HepG2 (cell line): ENCODE measurements at regions not wholly inside any gene's neighbourhood (a gene's known extent, or its start where the extent isn't known, plus 50 kb on each side); places are given as distances from the start of the nearest gene placed in this dataset.

Source experiments
- CENPX ChIP-seq: sonication (generic); formaldehyde crosslinking; IDR thresholded peaks from 2 replicates; pipeline ENCODE4 v1.9.0; 2021; ENCODE audit warnings: mild to moderate bottlenecking, missing genetic modification reagents, moderate library complexity
- GATAD1 ChIP-seq: IDR thresholded peaks from 2 replicates; pipeline ENCODE4 v1.6.1; 2016; ENCODE audit warnings: missing genetic modification reagents, missing compliant biosample characterization
- GLI4 ChIP-seq: sonication (generic); formaldehyde crosslinking; IDR thresholded peaks from 2 replicates; pipeline ENCODE4 v1.5.1; 2020; ENCODE audit warnings: missing genetic modification reagents, mild to moderate bottlenecking, moderate library complexity, borderline replicate concordance
- GPN1 ChIP-seq: sonication (generic); formaldehyde crosslinking; IDR thresholded peaks from 2 replicates; pipeline ENCODE4 v1.5.1; 2020; ENCODE audit warnings: missing genetic modification reagents, borderline replicate concordance
- KAT2B ChIP-seq: fragments of 150-350 bp; IDR thresholded peaks from 2 replicates; pipeline ENCODE4 v1.6.1; 2014; ENCODE audit warnings: low read depth, low read length, borderline replicate concordance
- MEF2D ChIP-seq: sonication (generic); formaldehyde crosslinking; IDR thresholded peaks from 2 replicates; pipeline ENCODE4 v1.5.1; 2020; ENCODE audit warnings: mild to moderate bottlenecking, missing genetic modification reagents
- MXD4 ChIP-seq: IDR thresholded peaks from 2 replicates; pipeline ENCODE4 v1.6.1; 2016; ENCODE audit warnings: mild to moderate bottlenecking, missing biosample characterization, missing genetic modification reagents
- PHF21A ChIP-seq: sonication (generic); formaldehyde crosslinking; IDR thresholded peaks from 2 replicates; pipeline ENCODE4 v1.5.0; 2020; ENCODE audit warnings: mild to moderate bottlenecking, missing genetic modification reagents
- SMARCE1 ChIP-seq: fragments of 450-650 bp; IDR thresholded peaks from 2 replicates; pipeline ENCODE4 v1.6.1; 2017; ENCODE audit warnings: borderline replicate concordance
- SRSF1 ChIP-seq: fragments of 200-400 bp; formaldehyde crosslinking; optimal IDR thresholded peaks from 2 replicates; pipeline ENCODE3; 2017; ENCODE audit warnings: mild to moderate bottlenecking, low read depth, low read length, moderate library complexity
- TBP ChIP-seq: sonication (generic); formaldehyde crosslinking; IDR thresholded peaks from 2 replicates; pipeline ENCODE4 v1.5.0; 2020; ENCODE audit warnings: missing genetic modification reagents
- ZNF180 ChIP-seq: sonication (generic); formaldehyde crosslinking; IDR thresholded peaks from 2 replicates; pipeline ENCODE4 v1.4.0; 2020; ENCODE audit warnings: low read depth, missing genetic modification reagents, borderline replicate concordance
- ZNF331 ChIP-seq: sonication (generic); formaldehyde crosslinking; IDR thresholded peaks from 2 replicates; pipeline ENCODE4 v1.4.0; 2020; ENCODE audit warnings: missing genetic modification reagents
- ZNF441 ChIP-seq: sonication (generic); formaldehyde crosslinking; IDR thresholded peaks from 2 replicates; pipeline ENCODE4 v1.7.0; 2021; ENCODE audit warnings: missing genetic modification reagents, borderline replicate concordance
- ZNF496 ChIP-seq: sonication (generic); formaldehyde crosslinking; IDR thresholded peaks from 2 replicates; pipeline ENCODE4 v1.8.1; 2023; ENCODE audit warnings: mild to moderate bottlenecking, moderate library complexity, missing genetic modification reagents; ENCODE audit not compliant: insufficient replicate concordance
- ZNF619 ChIP-seq: sonication (generic); formaldehyde crosslinking; IDR thresholded peaks from 2 replicates; pipeline ENCODE4 v1.4.0; 2020; ENCODE audit warnings: mild to moderate bottlenecking, missing genetic modification reagents
- ZNF670 ChIP-seq: sonication (generic); formaldehyde crosslinking; IDR thresholded peaks from 2 replicates; pipeline ENCODE4 v1.8.0; 2022; ENCODE audit warnings: mild to moderate bottlenecking, missing genetic modification reagents, borderline replicate concordance
- ZNF749 ChIP-seq: sonication (generic); formaldehyde crosslinking; IDR thresholded peaks from 2 replicates; pipeline ENCODE4 v1.8.0; 2022; ENCODE audit warnings: mild to moderate bottlenecking, missing genetic modification reagents, moderate library complexity, borderline replicate concordance
- ZNF772 ChIP-seq: sonication (generic); formaldehyde crosslinking; IDR thresholded peaks from 2 replicates; pipeline ENCODE4 v1.5.0; 2020; ENCODE audit warnings: mild to moderate bottlenecking, missing genetic modification reagents
- ZNF780A ChIP-seq: sonication (generic); formaldehyde crosslinking; IDR thresholded peaks from 2 replicates; pipeline ENCODE4 v1.8.0; 2022; ENCODE audit warnings: mild to moderate bottlenecking, missing genetic modification reagents, moderate library complexity
- TF ChIP-seq, protein P1 (sequence below): sonication (generic); formaldehyde crosslinking; IDR thresholded peaks from 2 replicates; pipeline ENCODE4 v1.5.1; 2020; ENCODE audit warnings: mild to moderate bottlenecking, missing genetic modification reagents
- TF ChIP-seq, protein P2 (sequence below): sonication (generic); formaldehyde crosslinking; IDR thresholded peaks from 2 replicates; pipeline ENCODE4 v1.4.0; 2020; ENCODE audit warnings: missing genetic modification reagents, borderline replicate concordance
- TF ChIP-seq, protein P3 (sequence below): sonication (generic); formaldehyde crosslinking; IDR thresholded peaks from 2 replicates; pipeline ENCODE4 v1.5.1; 2020; ENCODE audit warnings: mild to moderate bottlenecking, missing genetic modification reagents, borderline replicate concordance
- TF ChIP-seq, protein P4 (sequence below): sonication (generic); formaldehyde crosslinking; conservative IDR thresholded peaks from 2 replicates; pipeline ENCODE4 v1.4.0; 2020; ENCODE audit warnings: missing genetic modification reagents

DNA sequence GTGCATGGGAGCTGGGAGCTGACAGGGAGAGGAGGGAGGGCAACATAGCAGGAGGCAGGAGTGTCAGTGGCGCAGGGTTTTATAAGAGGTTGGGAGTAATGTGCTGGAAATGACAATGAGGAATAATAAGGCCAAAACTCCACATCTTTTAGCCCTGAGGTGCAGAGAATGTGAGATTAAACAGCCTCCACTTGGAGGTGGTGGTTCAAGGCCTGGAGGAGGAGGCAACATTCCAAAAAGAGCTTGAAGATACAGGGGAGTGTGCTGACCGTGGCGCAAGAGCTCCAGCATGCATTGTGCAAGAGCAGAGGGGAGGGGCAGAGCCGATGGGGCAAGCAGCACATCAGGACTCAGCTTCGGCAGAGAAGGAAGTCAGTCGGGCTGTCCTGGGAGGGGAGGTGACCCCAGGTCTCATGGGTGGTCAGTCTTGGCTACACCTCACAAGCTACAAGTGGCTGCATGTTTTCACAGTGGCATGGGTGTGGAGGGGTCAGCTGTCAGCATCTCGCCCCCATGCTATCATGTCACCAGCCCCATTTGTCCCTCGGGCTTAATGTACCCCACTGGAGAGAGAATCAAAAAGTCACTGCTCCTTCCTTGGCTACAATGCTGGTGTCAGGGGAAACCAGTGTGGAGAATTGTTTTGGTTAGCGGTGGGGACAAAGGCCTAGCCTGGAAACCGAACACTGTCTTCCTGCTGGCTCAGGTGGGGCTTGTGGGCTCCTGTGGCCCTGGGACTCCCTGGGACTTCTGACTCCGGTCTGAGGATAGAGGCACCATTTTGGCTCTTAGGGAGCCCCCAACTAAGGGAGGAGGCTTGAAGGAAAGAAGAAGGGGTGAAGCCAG is 208.0 kb downstream of the ZFP36L2 start (continued):
- TF ChIP-seq, protein P1, sequence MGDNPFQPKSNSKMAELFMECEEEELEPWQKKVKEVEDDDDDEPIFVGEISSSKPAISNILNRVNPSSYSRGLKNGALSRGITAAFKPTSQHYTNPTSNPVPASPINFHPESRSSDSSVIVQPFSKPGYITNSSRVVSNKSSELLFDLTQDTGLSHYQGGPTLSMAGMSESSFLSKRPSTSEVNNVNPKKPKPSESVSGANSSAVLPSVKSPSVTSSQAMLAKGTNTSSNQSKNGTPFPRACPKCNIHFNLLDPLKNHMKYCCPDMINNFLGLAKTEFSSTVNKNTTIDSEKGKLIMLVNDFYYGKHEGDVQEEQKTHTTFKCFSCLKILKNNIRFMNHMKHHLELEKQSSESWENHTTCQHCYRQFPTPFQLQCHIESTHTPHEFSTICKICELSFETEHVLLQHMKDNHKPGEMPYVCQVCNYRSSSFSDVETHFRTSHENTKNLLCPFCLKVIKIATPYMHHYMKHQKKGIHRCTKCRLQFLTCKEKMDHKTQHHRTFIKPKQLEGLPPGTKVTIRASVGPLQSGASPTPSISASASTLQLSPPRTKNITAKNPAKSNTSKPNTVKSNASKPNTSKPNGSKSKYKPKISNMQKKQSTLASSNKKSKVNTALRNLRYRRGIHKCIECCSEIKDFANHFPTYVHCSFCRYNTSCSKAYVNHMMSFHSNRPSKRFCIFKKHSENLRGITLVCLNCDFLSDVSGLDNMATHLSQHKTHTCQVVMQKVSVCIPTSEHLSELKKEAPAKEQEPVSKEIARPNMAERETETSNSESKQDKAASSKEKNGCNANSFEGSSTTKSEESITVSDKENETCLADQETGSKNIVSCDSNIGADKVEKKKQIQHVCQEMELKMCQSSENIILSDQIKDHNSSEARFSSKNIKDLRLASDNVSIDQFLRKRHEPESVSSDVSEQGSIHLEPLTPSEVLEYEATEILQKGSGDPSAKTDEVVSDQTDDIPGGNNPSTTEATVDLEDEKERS (CRISPR knock-in tag) = peak; percentile 95
- TF ChIP-seq MXD4 (no peak), ZNF441 (CRISPR knock-in tag) (no peak), PHF21A (CRISPR knock-in tag) (peak; percentile 74; the same call in 1 of the 2 replicates), ZNF180 (CRISPR knock-in tag) (no peak), GLI4 (CRISPR knock-in tag) (no peak), SMARCE1 (no peak), TBP (CRISPR knock-in tag) (no peak), KAT2B (no peak), CENPX (CRISPR knock-in tag) (no peak), GPN1 (CRISPR knock-in tag) (no peak), ZNF619 (no peak), ZNF331 (CRISPR knock-in tag) (peak; percentile 99), ZNF496 (CRISPR knock-in tag) (no peak), MEF2D (CRISPR knock-in tag) (peak; percentile 65; the same call in 1 of the 2 replicates), GATAD1 (peak; percentile 76), ZNF780A (CRISPR knock-in tag) (peak; percentile 33; the same call in 1 of the 2 replicates), SRSF1 (no peak), ZNF670 (CRISPR knock-in tag) (peak; percentile 86), ZNF749 (no peak; the same call in 1 of the 2 replicates), ZNF772 (CRISPR knock-in tag) (peak; percentile 67)
- TF ChIP-seq, protein P2, sequence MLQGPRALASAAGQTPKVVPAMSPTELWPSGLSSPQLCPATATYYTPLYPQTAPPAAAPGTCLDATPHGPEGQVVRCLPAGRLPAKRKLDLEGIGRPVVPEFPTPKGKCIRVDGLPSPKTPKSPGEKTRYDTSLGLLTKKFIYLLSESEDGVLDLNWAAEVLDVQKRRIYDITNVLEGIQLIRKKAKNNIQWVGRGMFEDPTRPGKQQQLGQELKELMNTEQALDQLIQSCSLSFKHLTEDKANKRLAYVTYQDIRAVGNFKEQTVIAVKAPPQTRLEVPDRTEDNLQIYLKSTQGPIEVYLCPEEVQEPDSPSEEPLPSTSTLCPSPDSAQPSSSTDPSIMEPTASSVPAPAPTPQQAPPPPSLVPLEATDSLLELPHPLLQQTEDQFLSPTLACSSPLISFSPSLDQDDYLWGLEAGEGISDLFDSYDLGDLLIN (CRISPR knock-in tag) = no peak
- TF ChIP-seq, protein P3, sequence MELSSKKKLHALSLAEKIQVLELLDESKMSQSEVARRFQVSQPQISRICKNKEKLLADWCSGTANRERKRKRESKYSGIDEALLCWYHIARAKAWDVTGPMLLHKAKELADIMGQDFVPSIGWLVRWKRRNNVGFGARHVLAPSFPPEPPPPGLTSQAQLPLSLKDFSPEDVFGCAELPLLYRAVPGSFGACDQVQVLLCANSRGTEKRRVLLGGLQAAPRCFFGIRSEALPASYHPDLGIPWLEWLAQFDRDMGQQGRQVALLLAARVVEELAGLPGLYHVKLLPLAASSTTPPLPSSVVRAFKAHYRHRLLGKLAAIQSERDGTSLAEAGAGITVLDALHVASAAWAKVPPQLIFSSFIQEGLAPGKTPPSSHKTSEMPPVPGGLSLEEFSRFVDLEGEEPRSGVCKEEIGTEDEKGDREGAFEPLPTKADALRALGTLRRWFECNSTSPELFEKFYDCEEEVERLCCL (CRISPR knock-in tag) = no peak
- TF ChIP-seq, protein P4, sequence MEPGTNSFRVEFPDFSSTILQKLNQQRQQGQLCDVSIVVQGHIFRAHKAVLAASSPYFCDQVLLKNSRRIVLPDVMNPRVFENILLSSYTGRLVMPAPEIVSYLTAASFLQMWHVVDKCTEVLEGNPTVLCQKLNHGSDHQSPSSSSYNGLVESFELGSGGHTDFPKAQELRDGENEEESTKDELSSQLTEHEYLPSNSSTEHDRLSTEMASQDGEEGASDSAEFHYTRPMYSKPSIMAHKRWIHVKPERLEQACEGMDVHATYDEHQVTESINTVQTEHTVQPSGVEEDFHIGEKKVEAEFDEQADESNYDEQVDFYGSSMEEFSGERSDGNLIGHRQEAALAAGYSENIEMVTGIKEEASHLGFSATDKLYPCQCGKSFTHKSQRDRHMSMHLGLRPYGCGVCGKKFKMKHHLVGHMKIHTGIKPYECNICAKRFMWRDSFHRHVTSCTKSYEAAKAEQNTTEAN = no peak
